ENCODE measurements at regions not wholly inside any gene's neighbourhood (a gene's known extent, or its start where the extent isn't known, plus 50 kb on each side); places are given as distances from the start of the nearest gene placed in this dataset.

GRCh38 chr16:27700304-27700995 lies 150.5 kb downstream of the KATNIP start (continued):
- TF ChIP-seq REST (IDR thresholded peaks at IDR 0.05; ENCODE audit: low read depth): no peak
- TF ChIP-seq MAX (IDR thresholded peaks at IDR 0.05): no peak

- no peak overlapping the region for H2AFZ ChIP-seq (ENCODE audit: low read depth, low read length, poor library complexity, severe bottlenecking)
- H3K9me3 ChIP-seq (ENCODE audit: control insufficient read depth in 1 of 2, insufficient read depth in 1 of 2, low read depth in 1 of 2, low read length in 2 of 2): no peaks in the 10 kb centered on the region
- intact Hi-C loops (cut with micrococcal nuclease): no loop called here
- ChIA-PET RAD21 (ENCODE audit: low non-redundant PET in 1 of 2, low total read pairs in 2 of 2, uncharacterized antibody in 2 of 2, unreplicated experiment in 2 of 2) (interaction anchor here in 1 of 2 experiments (0.5 kb wide), 1 partner anchor 166 kb away, joined by 3 read pairs; no protein-coding TSS in a partner anchor), POLR2A (no interaction called here), CTCF (no interaction called here)
- H3K4me3 ChIP-seq (replicated peaks in 1 of 2; ENCODE audit: low read depth in 1 of 2, low read length in 2 of 2): no peak overlapping the region
- H3K9me2 ChIP-seq (ENCODE audit: insufficient read depth): no peaks in the 10 kb centered on the region
- H3K27me3 ChIP-seq (ENCODE audit: insufficient read depth, low read length): no peaks in the 10 kb centered on the region
- no peak overlapping the region for H3K27ac ChIP-seq (ENCODE audit: low read depth, low read length)
- no peak for ATAC-seq
- TF ChIP-seq ELF1 (IDR thresholded peaks at IDR 0.05; ENCODE audit: borderline replicate concordance, low read depth) (no peak), SP1 (IDR thresholded peaks at IDR 0.05; ENCODE audit: low read depth) (no peak), CBX3 (IDR thresholded peaks at IDR 0.05; ENCODE audit: low read depth) (no peak), ZFX (IDR thresholded peaks at IDR 0.05) (no peak)
- H3K9ac ChIP-seq (ENCODE audit: low read length): no peak overlapping the region
- H4K20me1 ChIP-seq (ENCODE audit: insufficient read depth): no peaks in the 10 kb centered on the region
- no peaks in the 10 kb centered on the region for H3K36me3 ChIP-seq (ENCODE audit: control insufficient read depth in 1 of 2, insufficient read depth in 2 of 2, low read length in 2 of 2)
- H3K4me2 ChIP-seq (ENCODE audit: low read length): no peak overlapping the region
- DNase-seq (ENCODE audit: low read depth, low spot score): no peak
- no peaks in the 10 kb centered on the region for H3K79me2 ChIP-seq (ENCODE audit: insufficient read depth, low read length)
- no peaks in the 10 kb centered on the region for H3K4me1 ChIP-seq (ENCODE audit: control insufficient read depth in 1 of 2, insufficient read depth in 2 of 2, low read length in 2 of 2)
- BruUV-seq (replicated peaks): no TSS peak
Measured at GRCh38 chr16:27701381-27701780, 151.4 kb downstream of the KATNIP start.
